HG02981 (cell line): ENCODE measurements at regions not wholly inside any gene's neighbourhood (a gene's known extent, or its start where the extent isn't known, plus 50 kb on each side); places are given as distances from the start of the nearest gene placed in this dataset.

Source experiments
- ATAC-seq: cut with Tn5 transposase; IDR thresholded peaks from one replicate; pipeline ENCODE4 v1.9.1; 2021; ENCODE audit warnings: mild to moderate bottlenecking, moderate library complexity; ENCODE audit not compliant: unreplicated experiment

DNA sequence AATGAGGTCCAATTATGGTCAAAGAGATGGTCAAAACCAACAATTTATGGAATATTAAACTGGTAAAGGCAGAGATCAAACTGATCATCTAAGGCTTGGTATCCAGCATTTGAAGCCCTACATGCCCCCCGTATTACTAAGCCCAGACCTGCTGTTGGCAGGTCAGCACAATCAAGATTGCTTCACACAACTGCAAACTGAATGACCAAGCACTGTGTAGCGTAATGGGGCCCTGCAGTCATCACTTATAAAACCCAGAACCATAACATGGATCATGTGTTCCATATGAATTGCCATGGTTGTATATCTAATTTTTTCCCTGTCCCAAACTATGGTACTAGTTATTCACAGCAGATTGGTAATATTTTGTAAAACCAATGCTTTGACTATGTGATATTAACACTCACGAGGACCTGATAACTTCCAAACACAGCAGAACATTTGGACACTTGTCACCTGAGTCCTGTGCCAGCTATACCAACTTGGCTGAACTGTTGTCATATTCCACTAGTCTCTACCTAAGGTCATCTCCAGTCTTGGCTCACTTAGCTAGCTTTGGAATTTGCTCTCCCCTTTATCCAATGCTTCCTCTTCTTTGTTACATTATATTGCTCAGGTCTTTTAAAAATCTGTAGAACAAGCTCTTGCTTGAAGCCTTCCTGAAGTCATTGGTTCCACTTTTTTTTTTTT lies 81.7 kb upstream of the HMHB1 start:
- no peak for ATAC-seq

- ATAC-seq = no peak
Observed at GRCh38 chr5:143729334-143729946, 82.5 kb upstream of the HMHB1 start.

DNA sequence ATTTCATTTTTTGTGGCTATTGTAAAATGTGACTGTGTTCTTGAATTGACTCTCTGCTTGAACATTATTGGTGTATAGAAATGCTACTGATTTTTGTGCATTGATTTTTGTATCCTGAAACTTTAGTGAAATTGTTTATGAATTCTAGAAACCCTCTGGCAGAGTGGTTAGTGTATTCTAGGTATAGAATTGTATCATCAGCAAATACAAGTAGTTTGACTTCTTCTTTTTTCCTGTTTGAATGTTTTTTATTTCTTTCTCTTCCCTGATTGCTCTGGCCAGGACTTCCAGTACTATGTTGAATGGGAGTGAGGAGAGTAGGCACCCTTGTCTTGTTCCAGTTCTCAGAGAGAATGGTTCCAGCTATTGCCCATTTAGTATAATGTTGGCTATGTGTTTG lies 88.8 kb upstream of the HMHB1 start:
- no peak for ATAC-seq

DNA sequence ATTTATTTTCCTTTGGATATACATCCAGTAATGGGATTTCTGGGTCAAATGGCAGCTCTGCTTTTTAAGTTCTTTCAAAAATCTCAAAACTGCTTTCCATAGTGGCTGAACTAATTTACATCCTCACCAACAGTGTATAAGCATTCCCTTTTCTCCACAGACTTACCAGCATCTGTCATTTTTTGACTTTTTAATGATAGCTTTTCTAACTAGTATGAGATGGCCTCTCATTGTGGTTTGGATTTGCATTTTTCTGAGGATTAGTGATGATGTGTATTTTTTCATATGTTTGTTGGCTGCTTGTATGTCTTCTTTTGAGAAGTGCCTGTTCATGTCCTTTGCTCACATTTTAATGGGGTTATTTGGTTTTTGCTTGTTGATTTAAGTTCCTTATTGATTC lies 90.0 kb upstream of the HMHB1 start:
- no peak for ATAC-seq

DNA sequence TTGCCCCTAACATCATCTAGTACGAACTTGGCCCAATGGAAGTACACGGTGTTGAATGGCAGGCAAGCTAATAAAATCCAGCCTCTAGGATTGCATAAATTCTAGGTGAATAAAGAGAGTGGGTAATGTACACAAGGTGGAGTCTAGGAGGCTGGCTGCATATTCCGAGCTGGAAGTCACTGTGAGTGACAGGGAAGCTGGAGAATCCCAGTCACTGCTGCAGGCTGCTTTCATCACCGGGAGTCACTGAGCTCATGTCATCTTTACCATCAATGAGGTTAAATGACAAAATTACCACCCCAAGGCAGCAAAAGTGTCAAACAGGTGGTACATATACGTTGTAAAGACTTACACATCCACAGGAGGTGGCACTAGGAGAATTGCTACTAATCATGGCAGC lies 91.3 kb upstream of the HMHB1 start:
- no peak for ATAC-seq

DNA sequence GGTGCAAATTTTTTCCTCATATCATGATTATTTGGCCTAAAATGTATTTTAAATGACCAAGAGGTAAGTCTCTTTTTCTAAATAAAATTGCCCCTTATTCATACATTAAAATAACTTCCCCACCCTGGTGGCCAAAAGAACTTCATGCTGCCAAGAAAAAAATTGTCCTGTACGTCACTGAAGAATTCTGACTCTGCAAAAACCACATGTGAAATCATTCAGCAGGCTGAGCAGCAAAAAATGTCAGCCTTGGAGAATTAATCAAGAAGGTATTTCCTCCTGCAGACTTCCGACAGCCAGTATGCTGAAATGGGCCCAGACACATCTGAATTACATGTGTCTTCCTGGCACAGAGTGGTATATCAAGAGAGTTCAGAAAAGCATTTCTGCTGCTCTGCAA lies 94.6 kb upstream of the HMHB1 start:
- ATAC-seq = no peak

- ATAC-seq = no peak
Observed at GRCh38 chr5:143716881-143717280, 95.1 kb upstream of the HMHB1 start.

DNA sequence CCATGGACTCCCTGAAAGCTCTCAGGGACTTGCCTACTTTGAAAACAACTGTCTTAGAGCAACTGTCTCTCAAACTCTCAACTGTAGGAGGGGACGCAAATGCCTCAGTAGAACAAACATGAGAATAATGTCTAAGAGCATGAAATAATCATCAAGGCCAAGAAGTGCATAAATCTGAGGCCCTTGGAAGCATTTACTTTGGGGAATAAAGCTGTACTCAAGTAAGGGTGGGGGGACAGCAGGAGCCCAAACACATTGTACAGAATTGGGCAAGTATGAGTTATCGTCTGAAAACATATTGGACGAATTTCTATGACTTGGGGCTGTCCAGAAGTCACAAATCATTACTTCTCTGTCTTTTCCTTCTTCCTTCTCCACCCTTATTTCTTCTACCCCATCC lies 96.3 kb upstream of the HMHB1 start:
- ATAC-seq = no peak

- no peak for ATAC-seq
Observed at GRCh38 chr5:143714629-143715028, 97.3 kb upstream of the HMHB1 start.

DNA sequence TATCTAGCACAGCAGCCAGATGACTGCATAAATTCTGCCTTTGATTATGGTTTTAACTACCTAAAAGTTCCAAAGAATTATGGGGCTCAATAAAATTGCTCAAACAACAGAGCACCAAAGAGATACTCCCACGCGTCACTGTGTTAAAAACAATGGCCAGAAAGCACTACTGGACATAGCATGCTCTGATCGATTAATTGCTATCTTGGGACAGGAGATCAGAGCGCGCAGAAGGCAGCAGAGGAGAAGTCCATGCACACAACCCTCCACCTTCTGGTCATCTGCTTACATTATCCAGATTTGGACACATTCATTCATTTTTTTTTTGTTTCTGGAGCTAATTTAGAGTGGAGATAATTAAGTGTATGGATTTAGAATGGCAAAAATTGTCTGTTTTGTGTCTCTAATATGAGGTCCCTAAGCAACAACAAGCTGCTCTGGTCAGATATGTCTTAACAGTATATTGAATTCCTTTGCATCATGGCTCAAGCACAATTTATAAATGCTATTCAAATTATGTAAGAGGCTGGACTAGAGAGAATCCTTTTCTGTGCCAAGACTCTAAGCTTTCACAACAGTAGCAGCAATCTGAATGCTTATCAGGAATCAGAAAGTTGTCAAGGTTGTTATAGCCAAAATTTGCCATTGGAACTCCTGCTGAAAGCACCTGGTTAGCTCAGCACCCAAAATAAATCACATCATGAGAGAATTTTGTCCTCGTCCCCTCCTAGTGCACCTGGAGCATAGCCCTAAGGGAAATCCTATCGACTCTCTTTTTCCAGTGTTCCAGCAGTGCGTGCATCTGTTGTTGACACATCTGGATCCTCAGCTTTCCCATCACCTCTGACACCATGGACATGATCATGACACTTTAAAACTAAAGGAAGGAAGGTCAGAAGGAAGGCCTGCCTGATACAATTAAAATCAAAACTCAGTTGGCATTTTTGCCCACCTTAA lies 98.6 kb upstream of the HMHB1 start:
- ATAC-seq = no peak

DNA sequence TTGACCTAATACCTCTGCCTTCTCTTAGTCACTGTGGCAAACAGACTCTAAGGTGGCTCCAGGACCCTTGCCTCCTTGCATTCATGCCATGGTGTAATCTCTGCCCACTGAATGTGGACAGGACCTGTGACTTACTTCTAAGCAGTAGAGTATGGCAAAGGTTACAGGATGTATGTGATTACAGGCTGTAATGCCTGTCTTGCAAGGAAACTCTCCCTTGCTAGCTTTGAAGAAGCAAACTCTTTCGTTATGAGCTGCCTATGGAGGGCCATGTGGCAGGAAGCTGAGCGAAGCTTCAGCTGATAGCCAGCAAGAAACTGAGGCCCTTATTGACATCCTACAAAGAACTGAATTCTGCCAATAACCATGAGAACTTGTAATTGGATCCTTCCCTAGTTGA lies 103.3 kb upstream of the HMHB1 start:
- ATAC-seq = no peak

- no peak for ATAC-seq
Observed at GRCh38 chr5:143707806-143708205, 104.2 kb upstream of the HMHB1 start.

DNA sequence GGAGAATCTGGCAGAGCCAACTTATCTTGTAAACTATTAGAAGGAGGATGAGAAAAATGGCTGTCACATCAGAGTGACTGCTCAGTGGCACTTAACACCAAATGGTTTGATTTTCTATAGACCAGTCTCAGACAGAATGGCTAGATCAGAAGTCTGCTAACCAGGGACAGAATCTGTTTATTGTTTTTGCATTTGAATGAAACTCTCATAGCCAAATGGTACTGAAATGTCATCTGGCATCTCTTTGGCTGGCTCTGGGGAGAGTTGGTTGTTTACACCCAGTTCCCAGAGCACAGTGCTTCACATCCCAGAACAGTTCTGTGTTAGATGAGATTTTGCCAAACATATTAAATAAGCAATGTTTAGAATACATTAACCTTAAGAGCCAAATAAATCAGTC lies 106.6 kb upstream of the HMHB1 start:
- no peak for ATAC-seq

GRCh38 chr5:143703659-143704058 lies 108.3 kb upstream of the HMHB1 start:
- no peak for ATAC-seq

DNA sequence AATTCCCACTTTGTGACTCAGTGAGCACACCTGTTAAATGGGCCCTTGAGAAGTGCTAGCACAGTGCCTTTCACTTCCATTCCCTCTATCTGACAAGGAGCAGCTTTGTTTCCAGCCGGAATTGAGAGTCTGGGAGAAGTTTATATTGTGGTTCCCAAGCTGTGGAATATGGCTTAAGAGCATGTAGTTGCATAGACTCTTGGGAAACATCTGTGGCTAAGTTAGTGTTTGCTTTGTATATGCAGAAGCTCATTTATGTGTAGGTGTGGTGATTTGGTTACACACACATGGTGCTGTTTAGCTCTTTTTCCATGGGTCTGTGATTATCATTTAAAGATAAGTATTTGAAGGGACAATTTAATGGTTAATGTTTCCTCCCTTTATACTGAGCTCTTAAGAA lies 110.5 kb upstream of the HMHB1 start:
- no peak for ATAC-seq

GRCh38 chr5:143700994-143701393 lies 111.0 kb upstream of the HMHB1 start:
- ATAC-seq = no peak

DNA sequence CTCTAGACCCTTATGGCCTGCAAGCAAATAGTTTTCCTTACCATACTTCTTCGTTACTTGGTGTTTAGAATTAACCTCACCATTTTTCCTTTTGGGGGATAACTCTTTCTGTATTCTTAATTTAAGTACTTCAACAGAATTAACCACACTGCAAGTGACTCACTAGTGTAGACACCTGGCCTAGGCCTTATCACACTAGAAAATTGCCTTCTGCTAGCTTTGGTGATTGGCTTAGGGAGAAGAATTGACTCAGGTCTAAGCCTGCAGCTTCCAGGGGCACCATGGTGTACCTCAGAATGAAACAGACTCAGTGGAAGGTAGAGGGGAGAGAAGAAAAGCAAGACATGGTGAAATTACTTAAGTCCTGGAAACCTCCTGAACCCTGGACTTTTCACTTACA lies 112.8 kb upstream of the HMHB1 start:
- ATAC-seq = no peak

- no peak for ATAC-seq
Observed at GRCh38 chr5:143698574-143698973, 113.4 kb upstream of the HMHB1 start.

DNA sequence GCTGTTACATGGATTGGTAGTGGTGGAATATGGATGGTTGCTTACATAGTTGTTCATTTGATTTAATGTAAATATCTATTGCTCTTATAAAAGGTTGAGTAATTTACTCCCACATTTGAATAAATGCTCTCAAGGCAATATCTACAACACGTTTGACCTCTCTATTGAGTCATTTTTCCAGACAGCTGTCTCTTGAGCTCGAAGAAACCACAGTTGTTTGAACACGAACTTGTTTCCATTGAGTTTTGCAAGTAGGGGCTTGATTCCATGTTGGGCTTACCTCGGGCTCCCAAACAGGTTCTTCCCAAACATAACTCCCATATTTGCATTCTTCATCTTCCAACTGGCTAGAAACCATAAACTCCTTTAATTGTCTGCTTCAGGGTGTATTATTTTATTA lies 115.0 kb upstream of the HMHB1 start:
- no peak for ATAC-seq

DNA sequence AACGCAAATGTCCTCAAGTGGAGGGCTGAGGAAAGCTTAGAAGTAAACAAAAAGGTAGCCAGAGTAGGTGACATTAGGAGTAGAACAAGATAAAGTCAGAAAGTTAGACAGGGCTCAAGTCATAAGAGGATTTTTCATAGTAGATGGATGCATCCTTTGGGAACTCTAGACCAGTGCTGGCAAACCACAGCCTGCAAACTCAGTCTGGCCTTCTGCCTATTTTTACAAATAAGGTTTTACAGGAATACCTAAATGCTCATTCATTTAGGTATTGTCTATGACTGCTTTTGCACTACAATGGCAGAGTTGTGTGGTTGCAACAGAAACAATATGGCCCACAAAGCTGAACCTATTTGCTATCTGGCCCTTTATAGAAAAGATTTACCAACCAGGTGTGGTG lies 116.0 kb upstream of the HMHB1 start:
- ATAC-seq = no peak

DNA sequence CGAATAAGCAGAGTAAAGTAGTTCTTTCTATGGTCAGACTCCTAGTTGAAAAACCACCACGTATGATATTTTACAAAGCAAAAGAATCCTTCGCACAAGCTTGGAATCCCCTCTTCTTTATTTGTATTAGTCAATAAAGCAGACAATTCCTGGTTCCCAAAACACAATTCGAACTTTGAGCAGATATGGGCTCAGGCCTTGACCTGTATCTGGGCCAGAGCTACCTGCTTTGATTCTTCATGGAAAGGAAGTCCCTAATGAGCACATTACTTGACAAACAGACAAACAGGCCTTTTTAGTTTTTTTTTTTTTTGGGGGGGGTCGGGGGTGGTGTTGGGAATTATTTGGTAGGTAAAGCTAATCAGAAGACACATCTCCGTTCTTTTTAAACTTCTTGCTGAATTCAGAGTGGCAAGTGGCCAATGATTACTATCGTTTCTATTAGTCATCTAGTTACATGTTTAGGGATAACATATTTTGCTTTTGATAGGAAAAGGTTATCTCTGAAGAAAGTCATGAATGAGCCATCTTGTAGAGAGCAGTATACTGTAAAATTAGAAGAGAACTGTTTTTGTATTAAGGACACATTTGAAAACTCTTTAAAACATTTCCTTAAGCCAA lies 116.6 kb upstream of the HMHB1 start:
- no peak for ATAC-seq
